SK-MEL-5 (cell line): ENCODE measurements at regions not wholly inside any gene's neighbourhood (a gene's known extent, or its start where the extent isn't known, plus 50 kb on each side); places are given as distances from the start of the nearest gene placed in this dataset.
A peak's percentile ranks its signal among the peaks of the same experiment; 100 is the strongest.

Experiments used
- DNase-seq: peaks from one replicate; pipeline ENCODE4 v3.0.0-alpha.2; 2016; ENCODE audit warnings: low read depth, low spot score
- in situ Hi-C: cut with HindIII; loops from 2 replicates; pipeline ENCODE4 v1.10.0; 2016; ENCODE audit warnings: low sequenced_read_pairs, high pct_unique_total_duplicates, low pct_unique_long_range_greater_than_20kb

DNA sequence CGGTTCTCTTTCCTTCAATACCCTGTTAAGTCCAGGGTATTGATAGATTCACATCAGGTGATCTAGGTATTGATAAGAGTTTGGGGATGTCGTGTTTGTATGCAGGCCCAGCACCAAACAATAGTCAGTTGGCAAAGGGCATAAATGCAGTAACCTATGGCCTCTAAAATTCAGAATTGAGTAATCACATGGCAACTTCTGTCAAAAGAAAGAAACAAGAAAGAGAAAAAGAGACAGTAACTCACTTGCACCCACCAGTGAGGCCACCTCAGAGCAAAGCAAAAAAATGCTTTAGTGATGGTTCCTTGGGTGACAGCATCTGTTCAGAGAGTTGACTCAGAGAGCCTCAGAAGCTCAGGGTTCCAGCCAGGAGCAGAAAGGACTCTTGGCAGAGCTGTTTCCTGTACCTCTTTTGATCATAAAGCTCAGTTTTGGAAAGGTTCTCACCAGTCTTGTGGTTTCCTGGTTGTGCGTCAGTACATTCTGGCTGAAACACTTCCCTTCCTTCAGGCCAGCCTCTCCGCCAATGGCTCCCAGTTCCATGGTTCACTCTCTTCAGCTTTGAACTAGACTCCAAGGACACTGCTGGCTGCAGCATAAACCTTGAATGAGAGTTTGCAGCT lies 70.1 kb upstream of the GORAB start:
- peak; percentile 6 for DNase-seq

DNA sequence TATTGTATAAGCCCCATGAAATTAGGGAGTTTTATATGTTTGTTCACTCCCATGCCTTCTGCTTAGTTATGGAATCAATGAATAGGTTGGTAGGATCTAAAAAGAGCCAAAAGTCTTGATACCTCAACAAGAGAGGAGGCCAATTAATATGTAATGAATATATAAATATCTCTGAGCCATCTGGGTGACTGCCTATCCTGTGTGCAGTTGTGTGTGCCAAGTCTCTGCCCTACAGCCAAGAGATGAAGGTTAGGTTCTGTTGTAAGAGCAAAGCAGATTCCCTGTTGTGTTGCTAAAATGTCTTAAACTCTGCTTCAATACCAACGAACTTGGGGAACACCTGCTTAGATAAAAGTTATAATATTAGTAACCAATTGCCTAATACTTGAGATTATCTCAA lies 61.8 kb upstream of the GORAB start:
- no peak for DNase-seq
- in situ Hi-C loops: no loop called here

More for the DNA sequence above, 70.1 kb upstream of the GORAB start:
- in situ Hi-C loops: no loop called here

DNA sequence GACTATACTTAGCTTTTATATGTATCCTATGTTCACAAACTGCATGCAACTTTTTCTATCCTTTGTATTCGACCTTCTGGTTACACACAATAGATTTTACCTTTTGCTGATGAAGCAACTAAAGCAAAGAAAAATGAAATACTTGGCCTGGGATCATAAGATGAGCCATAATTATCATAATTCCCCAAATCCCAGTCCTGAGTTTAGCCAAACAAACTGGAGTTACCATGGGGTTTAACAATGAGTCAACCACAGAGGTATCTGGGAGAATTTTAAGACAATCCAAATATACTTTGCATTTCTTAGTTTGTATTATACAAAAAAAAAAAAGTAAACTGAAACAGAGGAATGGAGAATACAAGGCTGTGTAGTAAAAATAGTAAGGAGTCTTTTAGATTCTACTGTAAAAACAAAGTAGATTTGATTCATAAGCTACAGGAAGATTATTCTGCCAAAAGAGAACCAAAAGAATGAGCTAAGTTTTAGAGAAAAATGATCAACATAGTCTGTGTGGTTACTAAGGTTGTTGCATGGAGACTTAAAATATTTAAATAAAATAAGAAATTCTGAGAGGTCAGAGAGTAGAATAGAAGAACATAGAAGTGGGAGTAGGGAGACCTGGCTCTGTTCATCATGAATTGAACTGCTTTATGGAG lies 60.4 kb upstream of the GORAB start:
- no peak for DNase-seq
- in situ Hi-C loops: no loop called here

DNA sequence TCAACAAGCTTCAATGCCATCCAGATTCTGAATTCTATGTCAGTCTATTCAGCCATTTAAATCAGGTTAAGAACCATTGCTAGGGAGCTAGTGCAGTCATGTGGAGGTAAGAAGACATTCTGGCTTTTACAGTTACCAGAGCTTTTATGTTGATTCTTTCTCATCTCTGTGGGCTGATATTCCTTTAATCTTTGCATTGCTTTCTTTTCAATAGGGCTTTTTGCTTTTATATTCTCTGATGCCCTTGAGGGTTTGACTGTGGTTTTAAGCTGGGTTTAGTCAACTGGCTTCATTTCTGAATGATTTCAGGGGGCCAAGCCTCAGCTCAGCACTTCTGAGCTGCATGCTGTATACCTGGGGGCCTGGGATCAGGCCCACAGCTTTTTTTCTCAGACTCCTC lies 51.0 kb upstream of the GORAB start:
- no peak for DNase-seq
- in situ Hi-C loops: no loop called here
